ENCODE measurements at regions not wholly inside any gene's neighbourhood (a gene's known extent, or its start where the extent isn't known, plus 50 kb on each side); places are given as distances from the start of the nearest gene placed in this dataset.

DNA sequence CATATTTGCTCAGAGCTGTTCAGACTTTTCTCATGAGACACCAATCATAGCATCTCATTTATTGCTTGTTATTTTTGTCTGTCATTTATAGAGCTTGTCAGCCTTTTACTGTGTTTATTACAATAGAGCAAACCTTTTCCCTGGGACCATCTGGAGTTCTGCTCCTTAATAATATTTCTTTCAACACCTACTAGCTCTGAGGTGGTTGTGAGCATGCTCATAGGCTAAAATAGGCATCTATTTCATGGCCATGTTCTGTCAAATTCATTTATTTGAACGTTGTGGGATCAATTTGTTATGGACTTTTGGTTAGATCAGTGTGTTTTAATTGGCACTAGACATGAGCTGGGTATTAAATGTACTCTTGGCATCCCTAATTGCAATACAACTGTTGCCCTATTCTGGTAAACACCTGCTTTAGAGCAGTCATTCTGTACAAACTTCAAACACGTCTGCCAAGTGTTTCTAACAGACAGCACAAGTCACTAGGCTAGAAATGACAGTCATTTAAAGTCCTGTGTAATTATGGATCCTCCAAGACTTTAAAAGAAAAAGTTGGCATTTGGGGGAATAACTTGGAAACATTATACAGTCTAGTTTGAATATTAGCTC, 766.3 kb downstream of the ZNF385D start:
- TF ChIP-seq CTCF (conservative IDR thresholded peaks at IDR 0.05 in 1 of 2, IDR thresholded peaks at IDR 0.05 in 1 of 2; ENCODE audit: extremely low read depth in 1 of 2, insufficient read depth in 1 of 2, low read depth in 1 of 2, low read length in 2 of 2) = no peak
- TF ChIP-seq EZH2 (IDR thresholded peaks at IDR 0.05; ENCODE audit: borderline replicate concordance, low read length) = no peak

Measured in mammary epithelial cell (primary cell).